HepG2 (cell line): ENCODE measurements at regions not wholly inside any gene's neighbourhood (a gene's known extent, or its start where the extent isn't known, plus 50 kb on each side); places are given as distances from the start of the nearest gene placed in this dataset.

Experiments used
- ATAC-seq: fragments of 200-7000 bp; cut with Tn5 transposase; 3 replicates; pipeline ENCODE4 v1.9.1; 2020; ENCODE audit warnings: mild to moderate bottlenecking, moderate library complexity
- BruUV-seq: library from RNA; stranded (reverse); fragments of 400-500 nt; replicated peaks from 2 replicates; lab custom pipeline; 2021; lab: Mats Ljungman, UMichigan
- CTCF ChIA-PET: fragments of 300-600 bp; formaldehyde crosslinking; extraction: SDS; loops from one replicate; lab custom pipeline; 2021; ENCODE audit warnings: low total read pairs, inconsistent platforms, low intra/inter-chr PET ratio; lab: Yijun Ruan, JAX
- POLR2A ChIA-PET: fragments of 350-600 bp; sonication (Branson Sonifier 250); formaldehyde crosslinking; loops from one replicate; lab custom pipeline; 2020; ENCODE audit warnings: antibody characterized with exemption, inconsistent platforms; lab: Yijun Ruan, JAX
- DNase-seq: peaks from one replicate; pipeline ENCODE4 v3.0.0-alpha.2; 2015; ENCODE audit warnings: low spot score
- FAIRE-seq: peaks from 3 replicates; lab custom pipeline; 2011; peaks lifted over from hg19 to GRCh38; lab: Jason Lieb, UNC
- H2AFZ ChIP-seq: one replicate; pipeline ENCODE4 v1.6.1; 2011; ENCODE audit warnings: low read length, inconsistent platforms
- H3K27ac ChIP-seq: fragments of 300-600 bp; 3 replicates; pipeline ENCODE4 v1.8.0; 2011; ENCODE audit warnings: mixed run types, mild to moderate bottlenecking, mixed read lengths, low read length, inconsistent platforms; ENCODE audit not compliant: insufficient read depth; ENCODE audit errors: extremely low read length
- H3K27me3 ChIP-seq, 2 experiments: fragments of 200-600 bp in 1 of 2; 2 replicates in 1 of 2; 3 replicates in 1 of 2; pipeline versions ENCODE4 v1.6.0 to v1.8.0; 2011; ENCODE audit warnings: low read length in 2 of 2, mild to moderate bottlenecking in 2 of 2, moderate library complexity in 2 of 2, inconsistent platforms in 1 of 2; ENCODE audit not compliant: insufficient read depth in 2 of 2, control insufficient read depth in 1 of 2
- H3K36me3 ChIP-seq, 2 experiments: fragments of 200-600 bp in 1 of 2; replicated peaks in 1 of 2; 2 replicates in 1 of 2; 3 replicates in 1 of 2; pipeline versions ENCODE4 v1.5.1 to v1.8.0; 2011; ENCODE audit warnings: low read length in 2 of 2, inconsistent platforms in 1 of 2; ENCODE audit not compliant: insufficient read depth in 2 of 2, control insufficient read depth in 1 of 2
- H3K4me1 ChIP-seq: 2 replicates; pipeline ENCODE4 v1.5.1; 2012; ENCODE audit warnings: low read length, inconsistent platforms; ENCODE audit not compliant: insufficient read depth
- H3K4me2 ChIP-seq: 2 replicates; pipeline ENCODE4 v1.6.0; 2011; ENCODE audit warnings: low read depth, low read length, inconsistent platforms
- H3K4me3 ChIP-seq, 3 experiments: fragments of 200-600 bp in 1 of 3; sonication (generic), shearing (Covaris generic) in 1 of 3; replicated peaks in 1 of 3; 2 replicates each; pipeline ENCODE4 v1.5.1; 2011 to 2016; ENCODE audit warnings: low read length in 3 of 3, inconsistent platforms in 2 of 3, low read depth in 2 of 3, mild to moderate bottlenecking in 2 of 3, control low read depth in 1 of 3, mixed read lengths in 1 of 3; ENCODE audit not compliant: insufficient read depth in 1 of 3
- H3K79me2 ChIP-seq: one replicate; pipeline ENCODE4 v1.6.1; 2011; ENCODE audit warnings: low read length, inconsistent platforms; ENCODE audit not compliant: insufficient read depth
- H3K9ac ChIP-seq: 2 replicates; pipeline ENCODE4 v1.6.0; 2011; ENCODE audit warnings: mild to moderate bottlenecking, low read depth, low read length, inconsistent platforms; ENCODE audit not compliant: insufficient read depth
- H3K9me3 ChIP-seq: 2 replicates; pipeline ENCODE4 v1.5.1; 2012; ENCODE audit warnings: mild to moderate bottlenecking, low read length
- H4K20me1 ChIP-seq: 2 replicates; pipeline ENCODE4 v1.6.0; 2011; ENCODE audit warnings: inconsistent platforms, mild to moderate bottlenecking, low read length, moderate library complexity; ENCODE audit not compliant: insufficient read depth
- ARID4A ChIP-seq: sonication (generic); formaldehyde crosslinking; IDR thresholded peaks from 2 replicates; pipeline ENCODE4 v1.5.0; 2020; ENCODE audit warnings: mild to moderate bottlenecking, missing genetic modification reagents, borderline replicate concordance
- KDM6A ChIP-seq: IDR thresholded peaks from 2 replicates; pipeline ENCODE4 v1.6.1; 2016; ENCODE audit warnings: low read depth
- MXI1 ChIP-seq: IDR thresholded peaks from 3 replicates; pipeline ENCODE4 v1.6.1; 2012; ENCODE audit warnings: low read depth, low read length, inconsistent platforms, borderline replicate concordance
- NR2F6 ChIP-seq, 2 experiments: IDR thresholded peaks; 2 replicates each; pipeline ENCODE4 v1.6.1; 2016; ENCODE audit warnings: antibody characterized with exemption in 1 of 2, mild to moderate bottlenecking in 1 of 2
- SMARCC2 ChIP-seq: fragments of 450-650 bp; IDR thresholded peaks from 2 replicates; pipeline ENCODE4 v1.6.1; 2017; ENCODE audit warnings: antibody characterized with exemption, mild to moderate bottlenecking
- TAF15 ChIP-seq: fragments of 200-400 bp; formaldehyde crosslinking; IDR thresholded peaks from one replicate; pipeline ENCODE4 v1.6.1; 2018; ENCODE audit warnings: mild to moderate bottlenecking, low read depth, low read length; ENCODE audit not compliant: poor library complexity, severe bottlenecking
- ZNF33A ChIP-seq: sonication (generic); formaldehyde crosslinking; IDR thresholded peaks from 2 replicates; pipeline ENCODE4 v1.5.1; 2020; ENCODE audit warnings: missing genetic modification reagents, mild to moderate bottlenecking, moderate library complexity, borderline replicate concordance
- ZNF569 ChIP-seq: sonication (generic); formaldehyde crosslinking; IDR thresholded peaks from 2 replicates; pipeline ENCODE4 v1.5.0; 2020; ENCODE audit warnings: mild to moderate bottlenecking, missing genetic modification reagents, moderate library complexity, borderline replicate concordance
- WGBS: methylation state at CpG from one replicate; pipeline ENCODE4 v1.1.6; 2017; ENCODE audit warnings: low lambda C conversion rate; 5-methylcytosine and 5-hydroxymethylcytosine counted together
- in situ Hi-C: cut with HindIII; loops from 2 replicates; pipeline ENCODE4 v1.10.0; 2017; ENCODE audit warnings: low pct_unique_long_range_greater_than_20kb; ENCODE audit not compliant: extremely low pct_ligation_motif_present
- intact Hi-C: fragments of 100-400 bp; cut with micrococcal nuclease; formaldehyde crosslinking; loops from one replicate; pipeline ENCODE4 v1.10.0; 2022; ENCODE audit not compliant: unreplicated experiment

DNA sequence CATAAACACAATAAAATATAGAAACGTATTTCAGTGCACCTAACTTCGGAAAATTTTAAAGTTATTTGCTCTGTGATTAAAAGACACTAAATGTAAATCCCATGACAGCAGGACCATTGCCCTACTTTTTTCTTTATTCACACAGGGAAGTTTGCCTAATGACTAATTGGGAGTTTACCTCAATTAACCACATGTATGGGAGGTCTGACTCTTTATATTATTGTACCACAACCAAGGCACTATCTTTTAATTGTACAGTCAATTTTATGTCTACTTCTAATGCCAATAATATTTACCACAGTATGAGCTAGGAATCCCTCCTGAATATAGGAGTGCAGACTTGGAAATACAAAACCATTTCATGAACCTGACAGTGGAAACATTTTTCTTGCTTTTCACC lies 360.8 kb upstream of the NEGR1 start:
- Histone ChIP-seq H3K36me3 (no peaks in the 10 kb centered on the region), H3K27me3 (no peaks in the 10 kb centered on the region), H3K4me3 (no peak overlapping the region), H3K79me2 (no peaks in the 10 kb centered on the region), H3K27ac (no peak overlapping the region), H3K9ac (no peak overlapping the region), H3K9me3 (no peaks in the 10 kb centered on the region; the same call in 1 of the 2 replicates), H4K20me1 (no peaks in the 10 kb centered on the region), H3K4me1 (no peaks in the 10 kb centered on the region), H3K4me2 (no peak overlapping the region), H2AFZ (no peak overlapping the region)
- in situ Hi-C loops (no loop called here), intact Hi-C loops (no loop called here)
- WGBS, result 0% methylated on average over 2 of the region's 2 CpGs
- CTCF ChIA-PET, result no interaction called here
- no peak for ATAC-seq
- no peak for DNase-seq
- BruUV-seq, result no TSS peak
- TF ChIP-seq NR2F6 (IDR thresholded peaks at IDR 0.05), result no peak
- no peak for TF ChIP-seq NR2F6 (CRISPR knock-in tag; IDR thresholded peaks at IDR 0.05)
- TF ChIP-seq ZNF569, result no peak
- TF ChIP-seq ZNF33A (CRISPR knock-in tag), result no peak
- TF ChIP-seq SMARCC2, result no peak
- no peak for TF ChIP-seq MXI1
- TF ChIP-seq KDM6A (CRISPR knock-in tag), result no peak
- no peak for TF ChIP-seq ARID4A (CRISPR knock-in tag)
- TF ChIP-seq TAF15, result no peak
- FAIRE-seq, result no peak
- POLR2A ChIA-PET, result no interaction called here
